AG04449 (cell line): ENCODE measurements at regions not wholly inside any gene's neighbourhood (a gene's known extent, or its start where the extent isn't known, plus 50 kb on each side); places are given as distances from the start of the nearest gene placed in this dataset.

ENCODE experiments used
- CTCF ChIA-PET: fragments of 350-600 bp; formaldehyde crosslinking; extraction: SDS; loops from one replicate; lab custom pipeline; 2021; ENCODE audit warnings: antibody characterized with exemption; lab: Yijun Ruan, JAX
- POLR2A ChIA-PET: fragments of 400-600, 350-600 bp; formaldehyde crosslinking; extraction: SDS; loops from one replicate; lab custom pipeline; 2020; ENCODE audit warnings: antibody characterized with exemption, inconsistent platforms; lab: Yijun Ruan, JAX
- DNase-seq: peaks from one replicate; pipeline ENCODE4 v3.0.0-alpha.2; 2010; ENCODE audit warnings: low read depth, low spot score
- H3K4me3 ChIP-seq: 2 replicates; pipeline ENCODE4 v1.5.1; 2011; ENCODE audit warnings: low read depth, mild to moderate bottlenecking, control low read depth, low read length
- TF ChIP-seq, protein P1 (sequence below): IDR thresholded peaks from one replicate; pipeline ENCODE4 v1.5.1; 2011; ENCODE audit warnings: mild to moderate bottlenecking, moderate library complexity, low read length, control low read depth, inconsistent platforms; ENCODE audit not compliant: insufficient read depth; ENCODE audit errors: missing control alignments

DNA sequence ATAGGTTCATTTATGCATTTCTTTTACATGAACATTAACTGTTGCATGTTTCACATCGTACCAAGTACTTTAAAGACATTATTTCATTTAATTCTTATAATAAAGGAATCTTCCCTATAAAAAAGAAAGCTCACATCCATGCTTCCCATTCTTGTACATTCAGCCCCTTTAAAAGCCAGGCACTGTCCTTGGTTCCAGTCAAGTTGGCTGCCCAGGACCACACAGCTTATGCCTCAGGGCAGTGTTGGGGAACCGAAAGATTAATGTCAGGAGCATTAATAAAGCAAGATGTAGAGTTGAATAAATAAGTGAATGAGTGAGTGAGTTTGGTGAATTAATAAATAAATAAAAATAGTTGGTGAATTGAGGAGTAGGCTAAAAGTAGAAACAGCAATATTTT, 409.4 kb upstream of the DAB1 start:
- ChIA-PET POLR2A (no interaction called here), CTCF (no interaction called here)
- DNase-seq, result no peak
- TF ChIP-seq, protein P1, sequence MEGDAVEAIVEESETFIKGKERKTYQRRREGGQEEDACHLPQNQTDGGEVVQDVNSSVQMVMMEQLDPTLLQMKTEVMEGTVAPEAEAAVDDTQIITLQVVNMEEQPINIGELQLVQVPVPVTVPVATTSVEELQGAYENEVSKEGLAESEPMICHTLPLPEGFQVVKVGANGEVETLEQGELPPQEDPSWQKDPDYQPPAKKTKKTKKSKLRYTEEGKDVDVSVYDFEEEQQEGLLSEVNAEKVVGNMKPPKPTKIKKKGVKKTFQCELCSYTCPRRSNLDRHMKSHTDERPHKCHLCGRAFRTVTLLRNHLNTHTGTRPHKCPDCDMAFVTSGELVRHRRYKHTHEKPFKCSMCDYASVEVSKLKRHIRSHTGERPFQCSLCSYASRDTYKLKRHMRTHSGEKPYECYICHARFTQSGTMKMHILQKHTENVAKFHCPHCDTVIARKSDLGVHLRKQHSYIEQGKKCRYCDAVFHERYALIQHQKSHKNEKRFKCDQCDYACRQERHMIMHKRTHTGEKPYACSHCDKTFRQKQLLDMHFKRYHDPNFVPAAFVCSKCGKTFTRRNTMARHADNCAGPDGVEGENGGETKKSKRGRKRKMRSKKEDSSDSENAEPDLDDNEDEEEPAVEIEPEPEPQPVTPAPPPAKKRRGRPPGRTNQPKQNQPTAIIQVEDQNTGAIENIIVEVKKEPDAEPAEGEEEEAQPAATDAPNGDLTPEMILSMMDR, result no peak
- no peak overlapping the region for H3K4me3 ChIP-seq

DNA sequence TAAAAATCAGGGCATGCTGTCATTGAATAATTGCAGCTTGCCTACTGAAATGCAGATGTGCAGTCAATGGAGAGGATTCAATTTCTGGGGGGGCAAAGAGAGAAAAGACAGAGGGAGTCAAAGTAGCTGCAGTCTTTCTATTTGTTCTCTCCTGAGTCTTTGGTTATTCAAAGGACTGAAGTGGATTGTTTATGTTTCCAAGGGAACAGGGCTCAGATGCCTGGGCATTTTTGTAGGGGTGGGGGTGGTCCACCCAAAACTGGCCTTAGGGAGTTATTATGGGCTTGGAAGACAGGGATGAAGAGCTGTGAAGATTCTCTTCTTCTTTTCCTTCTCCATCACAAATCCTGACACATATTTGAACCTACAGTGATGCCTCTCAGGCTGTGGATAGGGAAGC, 408.8 kb upstream of the DAB1 start:
- DNase-seq, result no peak
- TF ChIP-seq, protein P1, result no peak
- no peak overlapping the region for H3K4me3 ChIP-seq
- ChIA-PET CTCF (no interaction called here), POLR2A (interaction anchor here (0.7 kb wide), 1 partner anchor 28 kb away, joined by 3 read pairs; no protein-coding TSS in a partner anchor)

DNA sequence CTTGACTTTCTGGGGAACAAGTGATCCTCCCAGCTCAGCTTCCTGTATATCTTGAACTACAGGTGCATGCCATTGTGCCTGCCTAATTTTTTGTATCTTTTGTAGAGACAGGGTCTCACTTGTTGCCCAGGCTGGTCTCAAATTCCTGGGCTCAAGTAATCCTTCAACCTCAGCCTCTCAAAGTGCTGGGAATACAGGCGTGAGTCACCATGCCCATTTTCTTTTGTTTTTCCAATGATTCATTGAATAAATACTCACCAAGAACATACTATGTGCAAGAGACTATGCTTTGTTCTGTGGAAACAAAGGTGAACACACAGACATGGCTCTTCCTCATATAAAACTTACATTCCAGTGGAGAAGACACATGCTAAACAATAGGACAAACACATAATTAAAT, 407.8 kb upstream of the DAB1 start:
- ChIA-PET CTCF (no interaction called here), POLR2A (no interaction called here)
- TF ChIP-seq, protein P1, result no peak
- H3K4me3 ChIP-seq, result no peak overlapping the region
- DNase-seq, result no peak

DNA sequence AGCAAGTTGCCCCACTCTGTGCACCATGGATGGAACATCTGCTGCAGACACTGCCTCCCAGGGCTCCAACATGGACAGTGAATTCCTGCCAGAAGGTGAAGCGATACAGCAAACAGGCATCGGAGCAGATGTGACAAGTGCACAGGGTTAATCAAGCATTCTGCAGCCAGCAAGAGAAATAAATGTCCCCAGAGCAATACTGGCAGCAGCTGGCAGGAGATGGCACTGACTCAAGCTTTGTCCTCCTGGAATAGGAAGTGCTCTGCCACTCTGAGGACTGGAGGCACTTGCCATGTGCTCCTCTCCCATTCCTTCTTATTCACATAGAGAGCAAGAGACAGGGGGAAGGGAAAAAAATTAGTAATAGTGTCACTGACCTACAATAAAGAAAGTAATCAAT, 402.7 kb upstream of the DAB1 start:
- ChIA-PET POLR2A (no interaction called here), CTCF (no interaction called here)
- no peak for DNase-seq
- TF ChIP-seq, protein P1, result no peak
- no peak overlapping the region for H3K4me3 ChIP-seq

DNA sequence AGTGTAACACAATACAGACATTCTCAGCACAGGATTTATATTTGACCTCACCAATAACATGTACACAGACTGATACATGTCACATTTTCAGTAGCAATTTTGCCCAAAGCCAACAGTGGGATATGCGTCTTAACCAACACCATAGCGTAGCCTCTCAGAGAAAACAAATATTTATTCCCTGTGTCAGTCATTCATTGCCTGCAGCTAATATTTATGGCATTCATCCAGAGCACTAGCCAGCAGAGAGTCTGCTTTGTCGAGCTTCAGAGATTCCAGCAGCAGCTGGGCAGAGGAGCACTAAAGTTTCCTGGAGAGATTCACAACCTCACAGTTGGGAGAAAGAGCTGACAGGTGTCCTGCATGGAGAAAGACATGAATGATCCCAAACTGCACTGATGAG, 400.7 kb upstream of the DAB1 start:
- no peak for DNase-seq
- CTCF ChIA-PET, result no interaction called here
- TF ChIP-seq, protein P1, result no peak
- no peak overlapping the region for H3K4me3 ChIP-seq
- POLR2A ChIA-PET, result no interaction called here

DNA sequence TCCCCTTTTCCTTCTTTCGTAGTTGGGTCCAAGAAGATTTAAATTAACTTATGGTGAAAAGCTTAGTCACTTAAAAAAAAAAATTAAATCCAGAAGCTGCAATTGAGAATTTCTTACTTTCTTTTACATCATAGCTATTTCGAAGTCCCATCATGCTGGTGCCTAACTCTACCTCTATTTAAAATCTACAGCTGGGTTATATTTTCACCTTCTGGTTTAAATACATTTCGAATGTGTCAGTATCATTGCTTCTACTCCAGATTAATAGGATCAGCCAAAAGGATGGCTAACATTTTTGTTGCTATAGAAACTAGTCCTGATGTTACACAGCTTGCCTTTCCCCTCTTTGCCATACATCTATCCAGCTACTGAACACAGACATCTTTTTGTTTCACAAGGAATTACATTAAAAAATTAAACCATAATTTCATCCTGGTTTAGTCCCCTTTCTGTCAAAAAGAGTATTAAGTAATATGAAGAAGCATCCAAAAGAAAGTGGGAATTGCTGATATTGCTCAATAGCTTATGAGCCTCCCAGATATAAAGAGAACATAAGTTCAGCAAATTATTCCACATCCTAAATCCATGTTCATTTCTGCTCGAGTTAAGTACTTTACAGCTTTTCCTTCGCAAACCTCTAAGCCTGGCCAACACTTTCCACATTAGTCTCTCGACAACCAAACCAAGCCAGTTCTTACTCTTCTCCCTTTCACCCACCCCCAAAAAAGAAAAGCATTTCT, 396.7 kb upstream of the DAB1 start:
- CTCF ChIA-PET, result no interaction called here
- H3K4me3 ChIP-seq, result no peak overlapping the region
- POLR2A ChIA-PET, result no interaction called here
- TF ChIP-seq, protein P1, result no peak
- DNase-seq, result no peak
